ENCODE measurements at regions not wholly inside any gene's neighbourhood (a gene's known extent, or its start where the extent isn't known, plus 50 kb on each side); places are given as distances from the start of the nearest gene placed in this dataset.
"Not testable (repeated sequence)": the region's sequence is repeated elsewhere in the genome, so short reads cannot be mapped to it uniquely, and the experiment has no call there.

- DNase-seq (ENCODE audit: low spot score), result no peak
These were observed 545.7 kb downstream of the GATA3 start for GRCh38 chr10:8600192-8600591.

- DNase-seq (ENCODE audit: low spot score), result no peak
These were observed 548.3 kb downstream of the GATA3 start for GRCh38 chr10:8602821-8603220.

GRCh38 chr10:8614054-8614565, 559.6 kb downstream of the GATA3 start:
- no peak for DNase-seq (ENCODE audit: low spot score)

GRCh38 chr10:8615118-8615517, 560.6 kb downstream of the GATA3 start:
- no peak for DNase-seq (ENCODE audit: low spot score)

- DNase-seq (ENCODE audit: low spot score), result no peak
These were observed 561.7 kb downstream of the GATA3 start for GRCh38 chr10:8616166-8616565.

- no peak for DNase-seq (ENCODE audit: low spot score)
These were observed 563.3 kb downstream of the GATA3 start for GRCh38 chr10:8617792-8618191.

- DNase-seq (ENCODE audit: low spot score), result no peak
These were observed 564.3 kb downstream of the GATA3 start for GRCh38 chr10:8618834-8619233.

GRCh38 chr10:8628351-8628750, 573.9 kb downstream of the GATA3 start:
- DNase-seq (ENCODE audit: low spot score), result no peak

- DNase-seq (ENCODE audit: low spot score), result no peak
These were observed 579.4 kb downstream of the GATA3 start for GRCh38 chr10:8633909-8634308.

GRCh38 chr10:8636371-8636770, 581.9 kb downstream of the GATA3 start:
- no peak for DNase-seq (ENCODE audit: low spot score)

- no peak for DNase-seq (ENCODE audit: low spot score)
These were observed 583.2 kb downstream of the GATA3 start for GRCh38 chr10:8637640-8638039.

- no peak for DNase-seq (ENCODE audit: low spot score)
These were observed 583.7 kb downstream of the GATA3 start for GRCh38 chr10:8638088-8638672.

GRCh38 chr10:8639486-8640185, 585.1 kb downstream of the GATA3 start:
- no peak for DNase-seq (ENCODE audit: low spot score)

GRCh38 chr10:8640301-8640700, 585.8 kb downstream of the GATA3 start:
- DNase-seq (ENCODE audit: low spot score), result no peak

GRCh38 chr10:8640878-8641277, 586.4 kb downstream of the GATA3 start:
- no peak for DNase-seq (ENCODE audit: low spot score)

GRCh38 chr10:8656261-8656660, 601.8 kb downstream of the GATA3 start:
- DNase-seq (ENCODE audit: low spot score), result no peak

GRCh38 chr10:8659982-8660381, 605.5 kb downstream of the GATA3 start:
- DNase-seq (ENCODE audit: low spot score), result no peak

GRCh38 chr10:8661886-8662285, 607.4 kb downstream of the GATA3 start:
- DNase-seq (ENCODE audit: low spot score), result no peak

- no peak for DNase-seq (ENCODE audit: low spot score)
These were observed 608.6 kb downstream of the GATA3 start for GRCh38 chr10:8663131-8663530.

GRCh38 chr10:8665322-8665721, 610.8 kb downstream of the GATA3 start:
- DNase-seq (ENCODE audit: low spot score), result no peak

- DNase-seq (ENCODE audit: low spot score), result no peak
These were observed 616.0 kb downstream of the GATA3 start for GRCh38 chr10:8670461-8670860.

- no peak for DNase-seq (ENCODE audit: low spot score)
These were observed 619.7 kb downstream of the GATA3 start for GRCh38 chr10:8674230-8674629.

- no peak for DNase-seq (ENCODE audit: low spot score)
These were observed 623.2 kb downstream of the GATA3 start for GRCh38 chr10:8677642-8678041.

GRCh38 chr10:8684916-8685315, 630.4 kb downstream of the GATA3 start:
- DNase-seq (ENCODE audit: low spot score), result not testable (repeated sequence)
